SKM-1 treated with dmso at 0.1 percent for 144 hours (cell line): ENCODE measurements at regions not wholly inside any gene's neighbourhood (a gene's known extent, or its start where the extent isn't known, plus 50 kb on each side); places are given as distances from the start of the nearest gene placed in this dataset.
"Not testable (repeated sequence)": the region's sequence is repeated elsewhere in the genome, so short reads cannot be mapped to it uniquely, and the experiment has no call there.

Experiments used
- DNase-seq: peaks from one replicate; lab custom pipeline; 2025; ENCODE audit not compliant: unreplicated experiment; lab: John Stamatoyannopoulos, UW

DNA sequence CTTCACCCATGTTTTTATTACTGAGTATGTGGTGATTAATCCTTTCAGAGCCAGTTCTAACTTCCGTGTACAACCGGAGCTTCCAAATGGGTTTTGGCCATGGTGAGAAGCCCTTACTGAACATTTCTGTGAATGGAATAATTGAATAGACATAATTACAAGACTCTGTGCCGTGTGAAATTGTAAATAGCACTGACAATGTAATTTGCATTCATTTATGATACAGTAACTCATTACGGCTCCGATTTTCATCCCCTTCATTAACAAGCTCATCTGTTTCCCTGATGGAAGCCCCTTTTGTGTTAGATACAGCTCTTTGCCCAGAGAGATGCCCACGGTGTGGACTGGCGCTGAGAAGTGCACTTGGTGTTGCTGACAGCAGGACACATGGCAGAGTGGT, 891.0 kb downstream of the AACS start:
- no peak for DNase-seq

DNA sequence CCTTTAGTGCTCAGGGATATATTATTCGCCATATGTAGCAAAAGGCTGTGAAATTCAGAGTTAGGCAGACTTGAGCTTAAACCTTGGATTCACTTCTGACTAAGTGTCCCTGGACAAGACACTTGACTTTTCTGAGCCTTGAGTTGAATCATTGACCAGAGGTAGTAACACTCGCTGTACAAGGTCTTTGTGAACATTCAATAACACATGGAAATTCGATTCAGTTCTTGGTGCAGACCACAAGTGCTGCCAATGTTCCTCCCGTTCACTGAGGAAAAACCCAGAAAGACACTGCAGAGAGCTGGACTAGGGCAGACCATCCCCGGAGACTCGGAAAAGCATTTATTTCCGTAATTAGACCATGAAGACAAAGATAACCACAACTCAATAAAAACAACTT, 901.4 kb downstream of the AACS start:
- no peak for DNase-seq

DNA sequence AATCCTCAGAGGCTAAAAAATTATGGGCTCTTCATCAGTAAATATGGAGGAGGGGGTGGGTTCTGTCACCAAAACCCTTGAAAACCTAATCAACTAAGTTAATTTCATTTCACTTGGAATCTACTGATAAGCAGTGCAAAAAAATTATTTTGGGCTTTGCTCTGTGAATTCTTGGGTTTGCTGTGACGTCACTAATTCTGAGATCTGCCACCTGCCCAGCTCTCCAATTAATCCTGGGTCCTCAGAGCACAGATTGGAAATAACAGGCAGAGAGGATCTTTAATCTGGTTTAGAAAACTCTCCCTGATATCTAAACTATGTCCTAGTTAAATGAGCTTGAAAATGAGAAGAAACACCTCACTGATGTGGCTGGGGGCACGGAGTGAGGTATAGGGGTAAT, 903.2 kb downstream of the AACS start:
- DNase-seq, result no peak

DNA sequence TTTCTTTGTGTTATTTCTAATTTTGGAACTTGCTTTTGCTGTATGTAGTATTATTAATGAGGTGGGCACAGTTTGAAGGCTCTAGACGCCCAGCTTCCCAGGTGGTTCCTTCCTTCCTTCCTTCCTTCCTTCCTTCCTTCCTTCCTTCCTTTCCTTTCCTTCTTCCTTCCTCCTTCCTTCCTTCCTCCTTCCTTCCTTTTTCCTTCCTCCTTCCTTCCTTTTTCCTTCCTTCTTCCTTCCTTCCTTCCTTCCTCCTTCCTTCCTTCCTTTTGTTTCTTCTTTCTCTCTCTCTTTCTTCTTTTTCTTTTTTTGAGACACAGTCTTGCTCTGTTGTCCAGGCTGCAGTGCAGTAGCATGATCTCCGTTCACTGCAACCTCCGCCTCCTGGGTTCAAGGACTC, 906.7 kb downstream of the AACS start:
- no peak for DNase-seq

DNA sequence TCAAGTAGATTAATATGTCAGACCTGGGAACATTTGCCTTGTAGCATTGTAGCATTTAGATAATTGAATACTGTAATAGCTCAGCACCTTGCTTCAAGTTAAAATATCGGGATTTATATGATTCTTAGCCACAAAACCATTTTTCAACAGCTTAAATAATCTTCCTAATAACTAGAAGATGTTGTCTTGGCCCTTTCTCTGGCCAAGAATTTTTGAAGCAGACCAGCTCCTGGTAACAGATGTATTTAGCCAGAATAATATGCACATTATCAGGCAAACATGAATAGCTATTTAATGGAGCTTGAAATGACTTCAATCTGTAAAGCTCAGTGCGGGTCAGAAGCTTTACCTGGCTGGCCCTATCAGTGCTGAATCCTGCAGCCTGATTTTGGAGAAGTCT, 913.1 kb downstream of the AACS start:
- no peak for DNase-seq

DNA sequence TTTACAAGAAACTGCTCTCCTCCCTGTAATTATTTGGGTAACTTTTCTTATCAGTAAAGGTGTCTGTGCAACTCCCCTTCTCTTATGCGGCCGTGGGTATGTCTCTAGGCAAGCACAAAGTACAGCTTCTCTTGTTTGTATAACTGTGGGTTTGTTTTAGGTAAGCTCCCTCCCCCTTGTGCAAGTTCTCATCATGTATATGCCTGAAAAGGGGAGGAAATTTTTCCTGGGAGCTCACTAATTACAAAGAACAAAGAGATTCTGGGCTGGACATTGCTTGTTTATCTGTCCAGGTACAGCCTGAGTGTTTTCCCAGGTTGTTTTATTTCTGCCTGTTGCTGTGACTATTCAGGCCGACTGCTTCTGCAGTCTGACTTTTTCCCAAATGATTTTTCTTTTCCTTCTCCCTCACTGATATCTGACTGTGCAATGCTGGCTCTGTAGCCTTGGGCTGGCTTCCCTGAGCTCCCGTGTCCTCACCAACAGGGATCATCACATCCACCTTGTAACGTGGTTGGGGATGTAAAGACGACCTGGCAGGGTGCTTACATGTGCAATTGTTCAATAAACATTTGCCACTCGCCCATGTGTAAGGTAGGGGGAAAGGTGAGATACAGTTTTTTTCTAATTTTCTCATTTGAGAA, 916.5 kb downstream of the AACS start:
- no peak for DNase-seq

DNA sequence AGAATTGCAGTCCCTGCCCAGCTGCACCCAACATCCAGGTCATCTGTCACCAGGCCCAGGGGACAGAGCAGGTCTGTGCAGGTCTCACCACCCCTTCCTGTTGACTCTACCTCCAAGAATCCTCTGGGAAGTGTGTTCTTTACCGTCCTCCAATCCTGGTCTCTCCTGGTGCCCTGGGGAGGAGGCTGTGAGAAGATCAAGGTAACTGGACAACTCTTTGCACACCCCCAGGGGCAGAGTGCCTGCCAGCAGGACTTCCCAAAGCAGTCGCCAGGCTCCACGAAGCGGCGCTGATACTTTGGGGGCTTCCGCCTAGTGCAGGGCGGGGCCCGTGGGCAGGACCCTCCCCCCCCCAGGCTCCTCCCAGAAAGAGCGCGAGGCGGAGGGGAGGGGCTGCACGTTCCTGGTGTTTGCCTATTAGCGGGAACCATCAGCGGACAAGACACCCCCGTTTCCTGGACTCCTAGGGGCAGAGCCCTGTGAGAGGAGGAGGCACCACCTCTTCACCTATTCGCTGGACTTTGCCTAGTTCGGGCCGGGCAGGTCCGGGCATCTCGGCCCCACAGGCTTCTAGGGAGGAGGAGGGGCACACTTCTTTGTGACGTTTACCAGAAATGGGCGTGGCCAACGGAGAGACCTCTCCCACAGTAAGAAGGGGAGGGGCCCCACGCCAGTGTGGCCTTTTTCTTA, 918.0 kb downstream of the AACS start:
- DNase-seq, result peak; percentile 0

DNA sequence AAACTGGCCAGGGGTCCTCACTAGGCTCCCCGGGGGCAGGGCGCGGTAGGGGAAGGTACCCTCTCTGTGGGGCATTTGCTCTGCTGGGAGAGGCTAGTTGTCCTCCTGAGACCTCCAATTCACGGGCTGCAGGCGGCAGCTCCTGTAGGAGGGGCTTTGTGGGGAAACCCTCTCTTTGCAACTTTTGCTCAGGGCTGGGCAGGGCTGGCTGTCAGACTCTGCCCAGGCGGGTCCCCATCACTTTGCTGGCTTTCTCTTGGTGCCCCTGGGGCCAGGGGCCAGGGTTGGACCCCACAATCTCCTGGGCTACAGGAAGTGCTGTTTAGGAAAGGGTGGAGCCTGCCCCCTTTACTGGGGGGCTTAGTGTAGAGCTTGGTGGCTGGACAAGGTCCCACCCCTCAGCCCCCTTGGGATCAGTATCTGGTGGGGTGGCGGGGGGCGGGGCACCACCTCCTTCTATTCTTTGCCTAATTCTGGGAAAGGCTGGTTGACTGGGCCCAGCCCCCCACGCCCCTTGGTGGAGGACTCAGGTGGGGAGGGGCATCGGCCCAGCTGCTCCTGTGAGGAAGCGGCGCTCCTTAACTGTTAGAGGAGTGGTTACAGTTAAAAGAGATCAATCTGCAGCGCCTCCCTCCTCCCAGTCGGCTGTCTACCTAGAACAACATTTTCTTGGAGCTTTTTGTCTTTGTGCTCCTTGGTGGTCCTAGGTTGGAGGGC, 918.7 kb downstream of the AACS start:
- DNase-seq, result no peak

DNA sequence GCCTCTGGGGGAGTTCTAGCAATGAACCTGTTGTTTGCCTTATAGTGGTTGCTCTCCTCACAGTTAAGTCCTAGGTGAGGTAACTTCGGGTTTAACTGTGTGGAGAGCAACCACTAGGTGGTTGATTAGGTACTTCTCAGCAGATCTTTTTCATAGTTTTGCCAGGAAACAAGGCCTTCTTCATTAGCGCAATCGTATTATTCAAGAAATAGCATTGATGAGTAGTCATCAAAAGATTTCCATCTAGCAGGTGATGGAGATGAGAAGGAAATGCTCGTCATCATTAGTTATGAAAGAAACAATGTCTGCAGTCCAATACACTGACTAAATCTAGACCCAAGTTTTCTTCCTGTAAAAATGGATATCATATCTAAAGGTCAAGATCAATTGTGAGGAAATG, 923.3 kb downstream of the AACS start:
- DNase-seq, result no peak

DNA sequence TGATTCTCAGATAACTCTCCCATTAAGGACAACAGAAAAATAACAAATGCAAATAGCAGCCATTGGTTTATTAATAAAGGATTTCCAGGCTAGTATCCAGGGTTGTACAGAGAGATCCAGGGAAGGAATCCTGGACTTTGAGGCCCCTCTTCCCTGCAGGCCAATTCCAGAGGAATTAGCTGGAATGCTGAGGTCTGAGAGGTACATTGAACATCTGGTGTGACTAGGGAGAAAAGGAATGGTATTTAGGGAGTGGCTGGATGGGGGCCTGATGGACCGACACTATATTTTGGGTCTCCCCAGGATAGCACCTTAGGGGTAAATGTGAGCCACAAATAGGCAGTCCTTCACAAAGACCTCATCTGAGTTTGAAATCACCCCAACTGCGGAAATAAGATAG, 924.5 kb downstream of the AACS start:
- DNase-seq, result no peak

DNA sequence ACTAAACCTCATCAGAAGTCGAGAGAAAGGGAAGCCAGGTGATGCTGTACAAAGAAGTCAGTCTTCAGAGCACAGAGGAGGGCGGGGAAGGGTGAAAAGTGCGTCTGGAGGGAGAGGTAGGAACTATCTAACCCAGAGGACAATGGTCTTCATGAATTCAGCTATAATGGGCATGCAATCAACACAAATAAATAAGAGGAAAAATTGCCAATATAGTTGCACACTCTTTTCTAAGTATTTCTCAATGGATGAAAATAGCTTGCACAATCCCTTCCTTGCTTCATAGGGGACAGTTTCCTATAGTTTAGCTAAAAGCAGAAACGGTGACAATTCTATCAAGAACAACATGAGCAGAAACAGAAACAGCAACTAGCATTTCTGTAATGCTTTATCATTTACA, 931.2 kb downstream of the AACS start:
- peak; percentile 26 for DNase-seq

DNA sequence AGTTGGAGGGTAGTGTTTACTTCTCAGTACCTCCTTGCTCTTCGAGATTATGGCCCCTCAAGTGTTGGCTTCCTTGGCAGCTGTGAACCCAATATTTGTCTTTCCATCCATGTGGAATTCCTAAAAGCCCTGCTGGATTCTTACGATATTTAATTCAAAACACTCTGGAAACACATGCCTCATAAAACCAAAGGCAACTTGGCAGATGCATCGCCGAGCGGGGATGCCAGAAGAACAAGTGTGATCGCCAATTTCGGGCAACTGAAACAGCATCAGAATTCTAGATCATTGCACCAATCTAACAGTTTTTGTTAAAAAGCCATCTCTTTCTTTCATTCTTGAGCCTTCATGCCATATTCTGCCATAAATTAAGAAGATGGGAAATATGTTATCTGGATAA, 934.4 kb downstream of the AACS start:
- no peak for DNase-seq

DNA sequence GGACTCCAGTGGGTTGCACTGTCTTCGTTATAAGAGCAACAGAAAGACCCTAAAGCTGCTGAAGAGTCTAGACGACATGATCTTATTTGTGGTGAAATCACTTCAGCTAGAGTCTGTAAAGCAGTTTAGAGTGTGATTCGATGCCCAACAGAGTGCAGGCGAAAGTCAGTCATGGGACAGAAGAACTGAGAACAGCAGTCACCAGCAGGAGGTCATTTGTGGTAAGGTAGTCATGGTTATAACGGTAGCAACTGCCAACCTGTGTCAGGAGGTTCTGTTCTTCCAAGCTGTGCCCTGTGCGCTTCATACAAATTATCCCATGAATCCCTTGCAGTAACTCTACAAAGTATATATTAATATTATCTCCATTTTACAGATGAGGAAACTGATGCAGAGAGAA, 954.1 kb downstream of the AACS start:
- DNase-seq, result no peak

DNA sequence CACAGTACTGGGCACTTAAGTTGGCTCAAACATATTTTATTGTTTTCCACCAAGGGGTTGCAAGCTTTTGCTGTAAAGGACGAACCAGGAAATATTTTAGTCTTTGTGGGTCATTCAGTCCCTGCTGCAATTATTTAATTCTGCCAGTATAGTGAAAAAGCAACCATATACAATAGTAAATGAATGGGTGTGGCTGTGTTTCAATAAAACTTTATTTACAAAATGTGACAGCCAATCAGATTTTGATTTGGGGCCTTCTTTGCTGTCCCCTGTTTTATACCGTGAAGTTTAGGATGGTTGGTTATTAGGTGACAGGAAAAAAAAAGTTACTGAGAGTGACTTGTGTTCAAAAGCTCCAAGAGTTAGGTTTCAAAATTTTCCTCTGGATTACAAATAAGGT, 956.4 kb downstream of the AACS start:
- DNase-seq, result no peak

DNA sequence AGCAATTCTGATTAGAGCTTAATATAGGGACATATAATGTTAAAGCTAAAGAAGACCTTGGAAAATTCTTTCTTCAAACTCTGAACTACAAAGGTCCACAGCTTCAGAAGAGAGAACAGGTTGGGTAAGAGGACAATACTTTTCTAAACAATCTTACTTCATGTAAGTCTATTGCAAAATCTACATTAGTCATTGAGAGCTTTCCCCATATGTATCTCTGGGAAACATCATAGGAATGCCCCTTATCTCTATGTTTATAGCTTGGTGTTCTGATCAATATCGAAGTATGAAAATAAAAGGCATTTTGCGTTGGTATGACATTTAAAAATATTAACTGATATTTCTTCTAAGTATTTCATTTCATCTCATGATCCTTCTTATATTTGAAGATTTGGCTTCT, 962.6 kb downstream of the AACS start:
- no peak for DNase-seq

DNA sequence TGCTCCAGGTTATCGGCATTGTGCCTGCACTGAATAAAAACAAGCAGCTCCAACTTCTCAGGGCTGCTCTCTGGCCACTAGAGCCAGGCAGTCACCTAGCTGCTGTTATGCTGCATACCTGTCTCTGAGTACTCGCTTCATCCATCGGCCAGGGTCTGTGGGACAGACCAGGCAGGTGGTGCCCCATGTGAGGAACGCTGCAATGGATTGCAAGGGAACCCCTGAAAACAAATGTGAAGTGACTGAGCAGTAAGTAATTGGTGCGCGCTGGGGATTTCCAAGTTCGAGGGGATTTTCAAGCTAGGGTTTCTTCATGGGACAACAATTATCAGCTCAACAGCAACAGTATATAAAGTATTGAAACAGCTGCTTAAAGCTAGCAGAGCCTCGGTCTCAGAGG, 965.3 kb downstream of the AACS start:
- DNase-seq, result no peak

DNA sequence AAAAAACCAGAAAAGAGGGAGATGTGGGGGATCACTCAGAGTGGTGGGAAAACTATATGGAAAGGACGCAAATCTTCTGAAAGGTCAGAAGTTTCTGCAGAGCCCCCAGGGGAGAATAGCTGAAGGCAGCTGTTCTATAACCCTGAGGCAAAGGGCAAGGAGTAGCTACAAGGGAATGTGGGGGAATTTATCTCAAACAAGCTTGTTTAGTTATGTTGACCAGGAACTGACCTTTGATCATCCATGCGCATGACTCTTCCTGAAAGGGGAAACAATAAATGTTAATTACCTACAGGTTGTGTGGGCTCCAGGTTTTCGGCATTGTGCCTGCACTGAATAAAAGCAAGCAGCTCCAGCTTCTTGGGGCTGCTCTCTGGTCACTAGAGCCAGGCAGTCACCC, 968.5 kb downstream of the AACS start:
- no peak for DNase-seq

DNA sequence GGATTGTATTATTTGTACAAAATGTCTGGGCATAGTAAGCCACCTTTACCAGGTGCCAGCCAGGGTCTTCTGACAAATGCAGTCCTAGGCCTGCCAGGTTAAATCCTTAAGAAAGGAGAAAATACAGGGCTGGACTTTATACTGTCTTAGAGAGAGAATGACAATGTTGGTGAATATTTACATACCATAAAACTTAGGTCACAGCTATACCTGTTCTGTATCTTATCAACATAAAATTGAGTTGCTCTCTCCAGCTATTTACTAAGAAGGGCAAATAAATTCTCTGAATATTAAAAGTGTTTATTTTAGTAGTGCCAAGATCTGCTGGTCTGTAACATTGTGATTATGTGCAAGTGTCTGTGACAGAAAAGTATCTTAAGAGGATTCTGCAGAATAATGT, 971.1 kb downstream of the AACS start:
- no peak for DNase-seq

DNA sequence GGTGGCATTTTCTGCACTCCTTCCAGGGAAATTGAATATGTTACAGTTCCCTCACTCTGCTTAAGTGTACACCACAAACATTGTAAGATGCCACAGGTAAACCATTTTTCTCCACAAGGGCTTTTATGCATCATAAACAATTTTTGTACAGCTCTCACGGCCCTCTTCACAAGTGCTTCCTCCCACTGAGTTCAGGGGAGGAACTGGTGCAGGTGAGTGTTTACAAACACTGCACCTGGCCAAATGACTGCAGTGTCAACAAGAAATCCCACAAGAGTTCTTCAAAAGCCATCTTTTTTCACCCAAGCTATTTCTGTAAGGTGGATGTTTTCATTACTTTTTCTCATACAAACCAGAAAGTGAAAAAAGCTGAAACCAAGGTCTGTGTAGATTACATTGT, 973.2 kb downstream of the AACS start:
- no peak for DNase-seq

DNA sequence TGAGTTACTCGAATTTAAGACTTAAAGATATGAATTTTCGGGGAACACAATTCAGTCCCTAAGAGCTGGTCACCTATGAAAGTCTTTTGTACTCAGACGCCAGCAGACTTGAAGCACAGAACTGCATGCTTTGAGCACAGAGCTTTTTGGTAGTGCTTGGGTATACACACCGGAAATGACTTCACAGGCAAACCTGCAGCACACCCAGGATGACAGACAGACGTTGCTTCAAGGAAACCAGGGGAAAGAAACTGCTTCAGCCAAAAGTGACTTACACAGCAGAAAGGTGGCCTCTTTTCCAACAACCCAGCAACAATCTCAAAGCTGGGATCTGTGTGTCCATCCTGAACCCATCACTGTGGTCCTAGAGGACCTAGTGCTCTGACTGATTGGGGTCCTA, 975.1 kb downstream of the AACS start:
- DNase-seq, result no peak

DNA sequence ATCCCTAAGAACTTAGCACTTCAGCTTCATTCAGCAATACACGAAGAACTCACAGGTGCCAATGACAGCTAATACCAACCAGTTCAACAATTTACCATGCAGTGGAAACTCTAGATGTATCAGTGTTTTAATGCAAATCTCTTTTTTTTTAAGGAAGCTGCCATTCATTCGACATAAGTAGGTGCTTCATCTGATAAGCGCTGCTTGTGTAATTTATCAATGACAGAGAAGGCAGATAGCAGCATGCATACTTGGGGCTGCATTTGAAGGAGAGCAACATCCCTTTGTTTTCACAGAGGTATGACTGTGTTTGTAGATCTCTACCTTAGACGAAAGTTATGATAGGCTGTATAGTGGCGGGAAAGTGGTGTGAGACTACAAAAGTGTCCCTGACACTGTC, 977.1 kb downstream of the AACS start:
- DNase-seq, result no peak

DNA sequence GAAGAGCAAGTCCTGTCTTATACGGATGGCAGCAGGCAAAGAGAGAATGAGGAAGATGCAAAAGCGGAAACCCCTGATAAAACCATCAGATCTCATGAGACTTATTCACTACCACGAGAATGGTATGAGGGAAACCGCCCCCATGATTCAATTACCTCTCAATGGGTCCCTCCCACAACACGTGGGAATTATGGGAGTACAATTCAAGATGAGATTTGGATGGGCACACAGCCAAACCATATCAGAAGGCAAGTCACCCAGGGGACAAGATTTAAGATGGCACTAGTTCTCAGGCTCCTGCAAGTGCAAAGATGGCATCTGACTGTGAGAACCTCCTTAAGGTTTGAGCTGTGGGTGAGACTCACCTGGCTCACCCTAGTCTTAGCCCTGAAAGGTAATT, 984.3 kb downstream of the AACS start:
- not testable (repeated sequence) for DNase-seq
